Type B pancreatic cell (in vitro differentiated cells): ENCODE measurements at regions not wholly inside any gene's neighbourhood (a gene's known extent, or its start where the extent isn't known, plus 50 kb on each side); places are given as distances from the start of the nearest gene placed in this dataset.
A peak's percentile ranks its signal among the peaks of the same experiment; 100 is the strongest.

ENCODE experiments used
- DNase-seq: peaks from one replicate; pipeline ENCODE4 v3.0.0; 2021; ENCODE audit warnings: mixed read lengths; ENCODE audit not compliant: unreplicated experiment; ENCODE audit errors: extremely low spot score
- H3K27ac Mint-ChIP-seq: 2 replicates; pipeline ENCODE4 v1.8.0; 2021; ENCODE audit warnings: mild to moderate bottlenecking, mixed read lengths
- H3K27me3 Mint-ChIP-seq: 2 replicates; pipeline ENCODE4 v1.8.0; 2021; ENCODE audit warnings: mixed read lengths
- H3K36me3 Mint-ChIP-seq: 2 replicates; pipeline ENCODE4 v1.8.0; 2021; ENCODE audit warnings: mixed read lengths
- H3K4me1 Mint-ChIP-seq: one replicate; pipeline ENCODE4 v1.8.0; 2021; ENCODE audit warnings: mixed read lengths; ENCODE audit not compliant: unreplicated experiment
- H3K4me3 Mint-ChIP-seq: 2 replicates; pipeline ENCODE4 v1.8.0; 2021; ENCODE audit warnings: mild to moderate bottlenecking, mixed read lengths
- H3K9me3 Mint-ChIP-seq: 2 replicates; pipeline ENCODE4 v1.8.0; 2021; ENCODE audit warnings: mixed read lengths
- CTCF ChIP-seq: fragments of 200-600 bp; sonication (generic); conservative IDR thresholded peaks from 2 replicates; pipeline ENCODE4 v1.5.0; 2021; ENCODE audit warnings: antibody characterized with exemption, mild to moderate bottlenecking

- Mint-ChIP-seq H3K36me3 (no peaks in the 10 kb centered on the region), H3K4me1 (no peaks in the 10 kb centered on the region), H3K9me3 (no peaks in the 10 kb centered on the region), H3K4me3 (no peak overlapping the region), H3K27me3 (peaks cover 5% of the 10 kb centered on the region), H3K27ac (no peak overlapping the region)
- no peak for DNase-seq
- no peak for TF ChIP-seq CTCF
Measured at GRCh38 chr6:145427232-145427631, 308.1 kb downstream of the EPM2A start.

GRCh38 chr6:145428706-145429105 is 306.6 kb downstream of the EPM2A start:
- Mint-ChIP-seq H3K27ac (no peak overlapping the region), H3K9me3 (no peaks in the 10 kb centered on the region), H3K27me3 (peaks cover 5% of the 10 kb centered on the region), H3K4me3 (no peak overlapping the region), H3K4me1 (no peaks in the 10 kb centered on the region), H3K36me3 (no peaks in the 10 kb centered on the region)
- no peak for DNase-seq
- no peak for TF ChIP-seq CTCF

GRCh38 chr6:145442110-145442509 is 293.2 kb downstream of the EPM2A start:
- peaks cover 5% of the 10 kb centered on the region for H3K36me3 Mint-ChIP-seq
- H3K27ac Mint-ChIP-seq, result no peak overlapping the region
- no peak for DNase-seq
- H3K4me3 Mint-ChIP-seq, result no peak overlapping the region
- TF ChIP-seq CTCF, result no peak
- H3K9me3 Mint-ChIP-seq, result peaks cover 17% of the 10 kb centered on the region
- H3K27me3 Mint-ChIP-seq, result peaks cover 6% of the 10 kb centered on the region
- no peaks in the 10 kb centered on the region for H3K4me1 Mint-ChIP-seq

DNA sequence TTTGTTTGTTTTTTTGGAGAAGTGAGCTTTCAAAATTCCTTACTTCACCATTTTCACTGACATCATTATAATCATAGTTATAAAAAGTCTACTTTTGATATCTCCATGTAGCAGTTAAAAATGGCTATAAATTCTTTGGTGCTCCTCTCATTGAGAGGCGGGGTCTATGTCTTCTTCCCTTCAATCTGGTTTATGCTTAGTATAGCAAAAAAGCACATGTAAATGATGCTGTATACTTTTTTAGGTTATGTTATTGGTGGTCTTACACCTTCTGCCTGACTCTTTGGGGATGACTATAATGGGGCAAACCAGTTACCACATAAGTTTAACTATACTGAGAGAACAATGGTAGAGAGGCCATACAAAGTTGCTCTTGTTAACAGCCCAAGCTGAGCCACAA is 289.6 kb downstream of the EPM2A start:
- Mint-ChIP-seq H3K9me3 (peaks cover 17% of the 10 kb centered on the region), H3K27ac (no peak overlapping the region), H3K4me3 (no peak overlapping the region), H3K4me1 (no peaks in the 10 kb centered on the region), H3K36me3 (peaks cover 5% of the 10 kb centered on the region), H3K27me3 (peaks cover 10% of the 10 kb centered on the region)
- TF ChIP-seq CTCF, result no peak
- no peak for DNase-seq

DNA sequence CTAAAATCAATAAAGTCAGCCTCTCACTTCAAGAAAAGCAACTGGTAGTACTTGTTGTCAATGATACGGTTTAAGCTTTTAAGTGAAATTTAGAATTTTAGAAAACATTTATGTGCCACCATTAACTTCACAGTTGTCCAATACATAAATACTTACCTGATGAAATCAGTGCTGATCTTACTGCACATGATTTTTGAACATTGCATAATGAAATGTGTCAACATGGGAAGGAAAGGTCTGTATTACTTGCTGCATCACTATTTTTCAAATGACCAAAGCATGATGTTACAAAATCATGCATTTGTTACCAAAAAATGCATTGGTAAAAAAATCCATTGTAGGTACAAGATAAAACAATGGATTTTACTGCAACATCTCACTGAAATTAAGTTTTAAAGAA is 284.3 kb downstream of the EPM2A start:
- H3K4me1 Mint-ChIP-seq, result no peaks in the 10 kb centered on the region
- no peak for TF ChIP-seq CTCF
- H3K4me3 Mint-ChIP-seq, result no peak overlapping the region
- no peak for DNase-seq
- no peak overlapping the region for H3K27ac Mint-ChIP-seq
- no peaks in the 10 kb centered on the region for H3K36me3 Mint-ChIP-seq
- H3K27me3 Mint-ChIP-seq, result peaks cover 12% of the 10 kb centered on the region
- peaks cover 7% of the 10 kb centered on the region for H3K9me3 Mint-ChIP-seq

- peak; percentile 66 for TF ChIP-seq CTCF
- DNase-seq, result no peak
- Mint-ChIP-seq H3K36me3 (no peaks in the 10 kb centered on the region), H3K27ac (no peak overlapping the region), H3K27me3 (peaks cover 8% of the 10 kb centered on the region), H3K4me1 (no peaks in the 10 kb centered on the region), H3K4me3 (no peak overlapping the region), H3K9me3 (no peaks in the 10 kb centered on the region)
Measured at GRCh38 chr6:145453376-145453775, 281.9 kb downstream of the EPM2A start.
